GM23248 (cell line): ENCODE measurements at regions not wholly inside any gene's neighbourhood (a gene's known extent, or its start where the extent isn't known, plus 50 kb on each side); places are given as distances from the start of the nearest gene placed in this dataset.

Source experiments
- EZH2 ChIP-seq: fragments of 200-600 bp; sonication (generic); IDR thresholded peaks from 2 replicates; pipeline ENCODE4 v1.6.1; 2018; ENCODE audit warnings: antibody characterized with exemption, mild to moderate bottlenecking; ENCODE audit not compliant: insufficient read depth, poor library complexity, severe bottlenecking
- EZH2phosphoT487 ChIP-seq: fragments of 200-600 bp; sonication (generic); IDR thresholded peaks from 2 replicates; pipeline ENCODE4 v1.6.1; 2018; ENCODE audit warnings: antibody characterized with exemption, moderate library complexity, mild to moderate bottlenecking, low read depth; ENCODE audit not compliant: insufficient read depth

DNA sequence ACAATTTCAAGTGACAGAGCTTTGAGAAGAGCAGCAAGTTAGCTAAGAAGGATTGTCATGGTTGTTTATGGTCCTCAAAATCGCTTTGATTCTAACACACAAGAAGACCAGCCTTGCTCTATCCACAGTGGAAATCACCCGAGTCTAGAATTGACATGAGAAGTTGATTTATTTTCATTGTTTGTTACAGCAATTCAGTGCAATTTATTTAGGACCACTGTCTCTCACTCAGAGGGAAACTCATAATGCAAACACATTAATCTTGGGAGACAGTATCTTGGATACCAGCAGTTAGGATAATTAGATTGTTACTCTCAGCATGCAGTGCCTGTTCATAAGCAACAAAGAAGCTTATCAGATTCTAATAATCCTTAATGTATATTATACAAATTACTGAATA, 498.9 kb downstream of the NTRK2 start:
- no peak for TF ChIP-seq EZH2
- no peak for TF ChIP-seq EZH2phosphoT487
